GM23338 (cell line): ENCODE measurements at regions not wholly inside any gene's neighbourhood (a gene's known extent, or its start where the extent isn't known, plus 50 kb on each side); places are given as distances from the start of the nearest gene placed in this dataset.

ENCODE experiments used
- ATAC-seq: fragments of 200-7000 bp; cut with Tn5 transposase; 3 replicates; pipeline ENCODE4 v1.9.1; 2020
- DNase-seq: peaks from one replicate; pipeline ENCODE4 v3.0.0-alpha.2; 2015; ENCODE audit warnings: low spot score
- H2AFZ ChIP-seq: fragments of 200-600 bp; sonication (generic); 2 replicates; pipeline ENCODE4 v1.8.0; 2016; ENCODE audit warnings: antibody characterized with exemption, mild to moderate bottlenecking, moderate library complexity
- H3F3A ChIP-seq: fragments of 200-600 bp; sonication (generic); replicated peaks from 2 replicates; pipeline ENCODE4 v1.8.0; 2017; ENCODE audit warnings: antibody characterized with exemption, mixed run types, low read depth
- H3K27ac ChIP-seq: fragments of 200-600 bp; sonication (generic); 2 replicates; pipeline ENCODE4 v1.6.1; 2016; ENCODE audit warnings: low read depth
- H3K27me3 ChIP-seq: fragments of 200-600 bp; sonication (generic); 2 replicates; pipeline ENCODE4 v1.8.0; 2016; ENCODE audit warnings: mild to moderate bottlenecking, mixed run types, moderate library complexity; ENCODE audit not compliant: insufficient read depth
- H3K36me3 ChIP-seq: fragments of 200-600 bp; sonication (generic); 2 replicates; pipeline ENCODE4 v1.8.0; 2016; ENCODE audit warnings: mild to moderate bottlenecking; ENCODE audit not compliant: insufficient read depth
- H3K4me1 ChIP-seq: fragments of 200-600 bp; sonication (generic); 2 replicates; pipeline ENCODE4 v1.8.0; 2016; ENCODE audit warnings: mild to moderate bottlenecking, moderate library complexity; ENCODE audit not compliant: insufficient read depth
- H3K4me2 ChIP-seq: fragments of 200-600 bp; sonication (generic); 2 replicates; pipeline ENCODE4 v1.7.1; 2017; ENCODE audit warnings: mixed run types
- H3K4me3 ChIP-seq: fragments of 200-600 bp; sonication (generic); 2 replicates; pipeline ENCODE4 v1.6.1; 2016; ENCODE audit warnings: mixed run types
- H3K79me2 ChIP-seq: fragments of 200-600 bp; sonication (generic); replicated peaks from 2 replicates; pipeline ENCODE4 v1.8.0; 2017; ENCODE audit warnings: mild to moderate bottlenecking; ENCODE audit not compliant: insufficient read depth
- H3K9me2 ChIP-seq: fragments of 200-600 bp; sonication (generic); 2 replicates; pipeline ENCODE4 v1.8.0; 2017; ENCODE audit not compliant: insufficient read depth
- H4K20me1 ChIP-seq: fragments of 200-600 bp; sonication (generic); replicated peaks from 2 replicates; pipeline ENCODE4 v1.8.0; 2017; ENCODE audit warnings: mild to moderate bottlenecking; ENCODE audit not compliant: insufficient read depth
- H3K27ac Mint-ChIP-seq: 2 replicates; pipeline ENCODE4 v1.8.0; 2020; ENCODE audit warnings: inconsistent platforms, mild to moderate bottlenecking, moderate library complexity, mixed read lengths
- H3K27me3 Mint-ChIP-seq: 3 replicates; pipeline ENCODE4 v1.8.0; 2022; ENCODE audit warnings: low read depth, mild to moderate bottlenecking, moderate library complexity, mixed read lengths, inconsistent platforms; ENCODE audit not compliant: insufficient read depth, poor library complexity
- H3K36me3 Mint-ChIP-seq: 3 replicates; pipeline ENCODE4 v1.8.0; 2021; ENCODE audit warnings: low read depth, mild to moderate bottlenecking, inconsistent platforms, moderate library complexity, mixed read lengths
- H3K4me1 Mint-ChIP-seq: 3 replicates; pipeline ENCODE4 v1.8.0; 2020; ENCODE audit warnings: mild to moderate bottlenecking, inconsistent platforms, mixed read lengths
- H3K4me3 Mint-ChIP-seq: 3 replicates; pipeline ENCODE4 v1.8.0; 2021; ENCODE audit warnings: moderate library complexity, mild to moderate bottlenecking, inconsistent platforms, mixed read lengths
- H3K9me3 Mint-ChIP-seq: 3 replicates; pipeline ENCODE4 v1.8.0; 2020; ENCODE audit warnings: moderate library complexity, mild to moderate bottlenecking, inconsistent platforms, mixed read lengths
- CREB1 ChIP-seq: fragments of 250-450 bp; sonication (Bioruptor Pico); IDR thresholded peaks from 2 replicates; pipeline ENCODE4 v1.5.0; 2020; ENCODE audit warnings: low read depth, mild to moderate bottlenecking, moderate library complexity
- EZH2 ChIP-seq: fragments of 200-600 bp; sonication (generic); IDR thresholded peaks from one replicate; pipeline ENCODE4 v1.8.0; 2017; ENCODE audit warnings: antibody characterized with exemption, mild to moderate bottlenecking, low read depth; ENCODE audit not compliant: unreplicated experiment
- EZH2phosphoT487 ChIP-seq: fragments of 200-600 bp; sonication (generic); IDR thresholded peaks from one replicate; pipeline ENCODE4 v1.8.1; 2018; ENCODE audit warnings: antibody characterized with exemption; ENCODE audit not compliant: unreplicated experiment
- JUNB ChIP-seq: IDR thresholded peaks from one replicate; pipeline ENCODE4 v1.6.1; 2016; ENCODE audit warnings: antibody characterized with exemption; ENCODE audit not compliant: unreplicated experiment
- NANOG ChIP-seq: IDR thresholded peaks from 2 replicates; pipeline ENCODE4 v1.6.1; 2016; ENCODE audit warnings: antibody characterized with exemption, borderline replicate concordance
- POLR2AphosphoS5 ChIP-seq: IDR thresholded peaks from 2 replicates; pipeline ENCODE4 v1.6.1; 2016; ENCODE audit warnings: antibody characterized with exemption, low read depth
- STAT1 ChIP-seq: IDR thresholded peaks from one replicate; pipeline ENCODE4 v1.6.1; 2016; ENCODE audit warnings: antibody characterized with exemption; ENCODE audit not compliant: unreplicated experiment
- ZNF114 ChIP-seq: fragments of 250-450 bp; sonication (Bioruptor Pico); IDR thresholded peaks from 2 replicates; pipeline ENCODE4 v1.5.0; 2020; ENCODE audit warnings: mild to moderate bottlenecking, moderate library complexity
- ZNF331 ChIP-seq: fragments of 250-450 bp; sonication (Bioruptor Pico); IDR thresholded peaks from 2 replicates; pipeline ENCODE4 v1.5.0; 2020; ENCODE audit warnings: low read depth, mild to moderate bottlenecking, moderate library complexity
- TF ChIP-seq, protein P1 (sequence below): IDR thresholded peaks from 2 replicates; pipeline ENCODE4 v1.6.1; 2016; ENCODE audit warnings: antibody characterized with exemption
- TF ChIP-seq, protein P2 (sequence below): IDR thresholded peaks from one replicate; pipeline ENCODE4 v1.6.1; 2018; ENCODE audit warnings: antibody characterized with exemption; ENCODE audit not compliant: unreplicated experiment
- TF ChIP-seq, protein P3 (sequence below), 2 experiments: fragments of 200-600 bp in 1 of 2; sonication (generic) in 1 of 2; conservative IDR thresholded peaks; 2 replicates each; pipeline versions ENCODE4 v1.5.1 to v1.6.1; 2016 to 2017; ENCODE audit warnings: antibody characterized with exemption in 2 of 2, low read depth in 2 of 2, mild to moderate bottlenecking in 2 of 2, moderate library complexity in 1 of 2
- TF ChIP-seq, protein P4 (sequence below): fragments of 250-450 bp; sonication (Bioruptor Pico); IDR thresholded peaks from 2 replicates; pipeline ENCODE4 v1.5.0; 2020; ENCODE audit warnings: mild to moderate bottlenecking, moderate library complexity

DNA sequence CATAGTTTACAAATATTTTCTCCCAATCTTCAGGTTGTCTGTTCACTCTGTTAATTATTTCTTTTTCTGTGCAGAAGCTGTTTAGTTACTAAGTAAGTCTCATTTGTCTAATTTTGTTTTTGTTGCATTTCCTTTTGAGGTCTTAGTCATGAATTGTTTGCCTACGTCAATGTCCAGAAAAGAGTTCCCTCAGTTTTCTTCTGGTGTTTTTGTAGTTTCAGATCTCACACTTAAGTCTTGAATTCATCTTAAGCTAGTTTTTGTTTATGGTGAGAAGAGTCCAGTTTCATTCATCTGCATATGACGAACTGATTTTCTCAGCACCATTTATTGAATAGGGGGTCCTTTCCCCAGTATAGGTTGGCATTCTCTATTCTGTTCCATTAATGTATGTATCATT, 1252.2 kb upstream of the TMEFF2 start:
- ATAC-seq = no peak
- no peaks in the 10 kb centered on the region for H3K9me3 Mint-ChIP-seq

More for the DNA sequence above, 1252.2 kb upstream of the TMEFF2 start:
- no peaks in the 10 kb centered on the region for H3K4me1 Mint-ChIP-seq
- DNase-seq = no peak
- H4K20me1 ChIP-seq = no peaks in the 10 kb centered on the region
- H3K27me3 Mint-ChIP-seq = no peaks in the 10 kb centered on the region
- no peaks in the 10 kb centered on the region for H3K79me2 ChIP-seq
- TF ChIP-seq ZNF331 (CRISPR knock-in tag) (no peak), CREB1 (CRISPR knock-in tag) (no peak), JUNB (no peak), EZH2 (no peak), POLR2AphosphoS5 (no peak), STAT1 (no peak), EZH2phosphoT487 (no peak), ZNF114 (no peak), NANOG (no peak)
- TF ChIP-seq, protein P1, sequence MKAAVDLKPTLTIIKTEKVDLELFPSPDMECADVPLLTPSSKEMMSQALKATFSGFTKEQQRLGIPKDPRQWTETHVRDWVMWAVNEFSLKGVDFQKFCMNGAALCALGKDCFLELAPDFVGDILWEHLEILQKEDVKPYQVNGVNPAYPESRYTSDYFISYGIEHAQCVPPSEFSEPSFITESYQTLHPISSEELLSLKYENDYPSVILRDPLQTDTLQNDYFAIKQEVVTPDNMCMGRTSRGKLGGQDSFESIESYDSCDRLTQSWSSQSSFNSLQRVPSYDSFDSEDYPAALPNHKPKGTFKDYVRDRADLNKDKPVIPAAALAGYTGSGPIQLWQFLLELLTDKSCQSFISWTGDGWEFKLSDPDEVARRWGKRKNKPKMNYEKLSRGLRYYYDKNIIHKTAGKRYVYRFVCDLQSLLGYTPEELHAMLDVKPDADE = no peak
- TF ChIP-seq, protein P2, sequence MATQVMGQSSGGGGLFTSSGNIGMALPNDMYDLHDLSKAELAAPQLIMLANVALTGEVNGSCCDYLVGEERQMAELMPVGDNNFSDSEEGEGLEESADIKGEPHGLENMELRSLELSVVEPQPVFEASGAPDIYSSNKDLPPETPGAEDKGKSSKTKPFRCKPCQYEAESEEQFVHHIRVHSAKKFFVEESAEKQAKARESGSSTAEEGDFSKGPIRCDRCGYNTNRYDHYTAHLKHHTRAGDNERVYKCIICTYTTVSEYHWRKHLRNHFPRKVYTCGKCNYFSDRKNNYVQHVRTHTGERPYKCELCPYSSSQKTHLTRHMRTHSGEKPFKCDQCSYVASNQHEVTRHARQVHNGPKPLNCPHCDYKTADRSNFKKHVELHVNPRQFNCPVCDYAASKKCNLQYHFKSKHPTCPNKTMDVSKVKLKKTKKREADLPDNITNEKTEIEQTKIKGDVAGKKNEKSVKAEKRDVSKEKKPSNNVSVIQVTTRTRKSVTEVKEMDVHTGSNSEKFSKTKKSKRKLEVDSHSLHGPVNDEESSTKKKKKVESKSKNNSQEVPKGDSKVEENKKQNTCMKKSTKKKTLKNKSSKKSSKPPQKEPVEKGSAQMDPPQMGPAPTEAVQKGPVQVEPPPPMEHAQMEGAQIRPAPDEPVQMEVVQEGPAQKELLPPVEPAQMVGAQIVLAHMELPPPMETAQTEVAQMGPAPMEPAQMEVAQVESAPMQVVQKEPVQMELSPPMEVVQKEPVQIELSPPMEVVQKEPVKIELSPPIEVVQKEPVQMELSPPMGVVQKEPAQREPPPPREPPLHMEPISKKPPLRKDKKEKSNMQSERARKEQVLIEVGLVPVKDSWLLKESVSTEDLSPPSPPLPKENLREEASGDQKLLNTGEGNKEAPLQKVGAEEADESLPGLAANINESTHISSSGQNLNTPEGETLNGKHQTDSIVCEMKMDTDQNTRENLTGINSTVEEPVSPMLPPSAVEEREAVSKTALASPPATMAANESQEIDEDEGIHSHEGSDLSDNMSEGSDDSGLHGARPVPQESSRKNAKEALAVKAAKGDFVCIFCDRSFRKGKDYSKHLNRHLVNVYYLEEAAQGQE = no peak
- TF ChIP-seq, protein P3, sequence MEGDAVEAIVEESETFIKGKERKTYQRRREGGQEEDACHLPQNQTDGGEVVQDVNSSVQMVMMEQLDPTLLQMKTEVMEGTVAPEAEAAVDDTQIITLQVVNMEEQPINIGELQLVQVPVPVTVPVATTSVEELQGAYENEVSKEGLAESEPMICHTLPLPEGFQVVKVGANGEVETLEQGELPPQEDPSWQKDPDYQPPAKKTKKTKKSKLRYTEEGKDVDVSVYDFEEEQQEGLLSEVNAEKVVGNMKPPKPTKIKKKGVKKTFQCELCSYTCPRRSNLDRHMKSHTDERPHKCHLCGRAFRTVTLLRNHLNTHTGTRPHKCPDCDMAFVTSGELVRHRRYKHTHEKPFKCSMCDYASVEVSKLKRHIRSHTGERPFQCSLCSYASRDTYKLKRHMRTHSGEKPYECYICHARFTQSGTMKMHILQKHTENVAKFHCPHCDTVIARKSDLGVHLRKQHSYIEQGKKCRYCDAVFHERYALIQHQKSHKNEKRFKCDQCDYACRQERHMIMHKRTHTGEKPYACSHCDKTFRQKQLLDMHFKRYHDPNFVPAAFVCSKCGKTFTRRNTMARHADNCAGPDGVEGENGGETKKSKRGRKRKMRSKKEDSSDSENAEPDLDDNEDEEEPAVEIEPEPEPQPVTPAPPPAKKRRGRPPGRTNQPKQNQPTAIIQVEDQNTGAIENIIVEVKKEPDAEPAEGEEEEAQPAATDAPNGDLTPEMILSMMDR (conservative IDR thresholded peaks at IDR 0.05; ENCODE audit: low read depth in 2 of 2) = no peak
- TF ChIP-seq, protein P4, sequence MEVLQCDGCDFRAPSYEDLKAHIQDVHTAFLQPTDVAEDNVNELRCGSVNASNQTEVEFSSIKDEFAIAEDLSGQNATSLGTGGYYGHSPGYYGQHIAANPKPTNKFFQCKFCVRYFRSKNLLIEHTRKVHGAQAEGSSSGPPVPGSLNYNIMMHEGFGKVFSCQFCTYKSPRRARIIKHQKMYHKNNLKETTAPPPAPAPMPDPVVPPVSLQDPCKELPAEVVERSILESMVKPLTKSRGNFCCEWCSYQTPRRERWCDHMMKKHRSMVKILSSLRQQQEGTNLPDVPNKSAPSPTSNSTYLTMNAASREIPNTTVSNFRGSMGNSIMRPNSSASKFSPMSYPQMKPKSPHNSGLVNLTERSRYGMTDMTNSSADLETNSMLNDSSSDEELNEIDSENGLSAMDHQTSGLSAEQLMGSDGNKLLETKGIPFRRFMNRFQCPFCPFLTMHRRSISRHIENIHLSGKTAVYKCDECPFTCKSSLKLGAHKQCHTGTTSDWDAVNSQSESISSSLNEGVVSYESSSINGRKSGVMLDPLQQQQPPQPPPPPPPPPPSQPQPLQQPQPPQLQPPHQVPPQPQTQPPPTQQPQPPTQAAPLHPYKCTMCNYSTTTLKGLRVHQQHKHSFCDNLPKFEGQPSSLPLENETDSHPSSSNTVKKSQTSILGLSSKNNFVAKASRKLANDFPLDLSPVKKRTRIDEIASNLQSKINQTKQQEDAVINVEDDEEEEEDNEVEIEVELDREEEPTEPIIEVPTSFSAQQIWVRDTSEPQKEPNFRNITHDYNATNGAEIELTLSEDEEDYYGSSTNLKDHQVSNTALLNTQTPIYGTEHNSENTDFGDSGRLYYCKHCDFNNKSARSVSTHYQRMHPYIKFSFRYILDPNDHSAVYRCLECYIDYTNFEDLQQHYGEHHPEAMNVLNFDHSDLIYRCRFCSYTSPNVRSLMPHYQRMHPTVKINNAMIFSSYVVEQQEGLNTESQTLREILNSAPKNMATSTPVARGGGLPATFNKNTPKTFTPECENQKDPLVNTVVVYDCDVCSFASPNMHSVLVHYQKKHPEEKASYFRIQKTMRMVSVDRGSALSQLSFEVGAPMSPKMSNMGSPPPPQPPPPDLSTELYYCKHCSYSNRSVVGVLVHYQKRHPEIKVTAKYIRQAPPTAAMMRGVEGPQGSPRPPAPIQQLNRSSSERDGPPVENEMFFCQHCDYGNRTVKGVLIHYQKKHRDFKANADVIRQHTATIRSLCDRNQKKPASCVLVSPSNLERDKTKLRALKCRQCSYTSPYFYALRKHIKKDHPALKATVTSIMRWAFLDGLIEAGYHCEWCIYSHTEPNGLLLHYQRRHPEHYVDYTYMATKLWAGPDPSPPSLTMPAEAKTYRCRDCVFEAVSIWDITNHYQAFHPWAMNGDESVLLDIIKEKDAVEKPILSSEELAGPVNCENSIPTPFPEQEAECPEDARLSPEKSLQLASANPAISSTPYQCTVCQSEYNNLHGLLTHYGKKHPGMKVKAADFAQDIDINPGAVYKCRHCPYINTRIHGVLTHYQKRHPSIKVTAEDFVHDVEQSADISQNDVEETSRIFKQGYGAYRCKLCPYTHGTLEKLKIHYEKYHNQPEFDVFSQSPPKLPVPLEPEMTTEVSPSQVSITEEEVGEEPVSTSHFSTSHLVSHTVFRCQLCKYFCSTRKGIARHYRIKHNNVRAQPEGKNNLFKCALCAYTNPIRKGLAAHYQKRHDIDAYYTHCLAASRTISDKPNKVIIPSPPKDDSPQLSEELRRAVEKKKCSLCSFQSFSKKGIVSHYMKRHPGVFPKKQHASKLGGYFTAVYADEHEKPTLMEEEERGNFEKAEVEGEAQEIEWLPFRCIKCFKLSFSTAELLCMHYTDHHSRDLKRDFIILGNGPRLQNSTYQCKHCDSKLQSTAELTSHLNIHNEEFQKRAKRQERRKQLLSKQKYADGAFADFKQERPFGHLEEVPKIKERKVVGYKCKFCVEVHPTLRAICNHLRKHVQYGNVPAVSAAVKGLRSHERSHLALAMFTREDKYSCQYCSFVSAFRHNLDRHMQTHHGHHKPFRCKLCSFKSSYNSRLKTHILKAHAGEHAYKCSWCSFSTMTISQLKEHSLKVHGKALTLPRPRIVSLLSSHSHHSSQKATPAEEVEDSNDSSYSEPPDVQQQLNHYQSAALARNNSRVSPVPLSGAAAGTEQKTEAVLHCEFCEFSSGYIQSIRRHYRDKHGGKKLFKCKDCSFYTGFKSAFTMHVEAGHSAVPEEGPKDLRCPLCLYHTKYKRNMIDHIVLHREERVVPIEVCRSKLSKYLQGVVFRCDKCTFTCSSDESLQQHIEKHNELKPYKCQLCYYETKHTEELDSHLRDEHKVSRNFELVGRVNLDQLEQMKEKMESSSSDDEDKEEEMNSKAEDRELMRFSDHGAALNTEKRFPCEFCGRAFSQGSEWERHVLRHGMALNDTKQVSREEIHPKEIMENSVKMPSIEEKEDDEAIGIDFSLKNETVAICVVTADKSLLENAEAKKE (CRISPR knock-in tag) = no peak
- H2AFZ ChIP-seq = no peak overlapping the region
- H3K27me3 ChIP-seq = no peaks in the 10 kb centered on the region
- H3K4me3 ChIP-seq = no peak overlapping the region
- H3K27ac Mint-ChIP-seq = no peak overlapping the region
- H3K27ac ChIP-seq = no peak overlapping the region
- no peaks in the 10 kb centered on the region for H3K4me1 ChIP-seq
- H3F3A ChIP-seq = no peaks in the 10 kb centered on the region
- H3K4me3 Mint-ChIP-seq = no peak overlapping the region
- H3K36me3 ChIP-seq = no peaks in the 10 kb centered on the region
- no peak overlapping the region for H3K4me2 ChIP-seq
- H3K36me3 Mint-ChIP-seq = no peaks in the 10 kb centered on the region
- H3K9me2 ChIP-seq = no peaks in the 10 kb centered on the region
